ENCODE measurements at regions not wholly inside any gene's neighbourhood (a gene's known extent, or its start where the extent isn't known, plus 50 kb on each side); places are given as distances from the start of the nearest gene placed in this dataset.

GRCh38 chr7:136245327-136246004 lies 268.3 kb upstream of the MTPN start:
- DNase-seq (no peak), ATAC-seq (no peak)
- Histone ChIP-seq H3K36me3 (no peaks in the 10 kb centered on the region), H3K9me3 (no peaks in the 10 kb centered on the region), H3K27me3 (no peaks in the 10 kb centered on the region), H3K4me3 (no peak overlapping the region), H3K4me1 (no peaks in the 10 kb centered on the region), H3K27ac (no peak overlapping the region)
- TF ChIP-seq CTCF (IDR thresholded peaks at IDR 0.05) = no peak
- 75 to 78% methylated on average over 3 of the region's 3 CpGs for WGBS, 2 donors
- intact Hi-C loops (cut with DNase I) = no loop called here

GRCh38 chr7:136234040-136234439 lies 256.9 kb upstream of the MTPN start:
- TF ChIP-seq CTCF (IDR thresholded peaks at IDR 0.05) = no peak
- Histone ChIP-seq H3K27me3 (no peaks in the 10 kb centered on the region), H3K27ac (no peak overlapping the region), H3K4me3 (no peak overlapping the region), H3K36me3 (no peaks in the 10 kb centered on the region), H3K4me1 (no peaks in the 10 kb centered on the region), H3K9me3 (peaks cover 0 to 26% (median 2%) of the 10 kb centered on the region in 11 donors)
- DNase-seq (no peak), ATAC-seq (no peak)
- intact Hi-C loops (cut with DNase I) = no loop called here

- DNase-seq (no peak), ATAC-seq (no peak)
- Histone ChIP-seq H3K4me1 (no peaks in the 10 kb centered on the region), H3K36me3 (no peaks in the 10 kb centered on the region), H3K4me3 (no peak overlapping the region), H3K27ac (no peak overlapping the region), H3K9me3 (peaks cover 0 to 28% (median 2%) of the 10 kb centered on the region in 11 donors), H3K27me3 (no peaks in the 10 kb centered on the region)
- intact Hi-C loops (cut with DNase I) = no loop called here
- WGBS, 2 donors = 62 to 77% methylated on average over 1 of the region's 1 CpG
- no peak for TF ChIP-seq CTCF (IDR thresholded peaks at IDR 0.05)
Measured at GRCh38 chr7:136230210-136230609, 253.1 kb upstream of the MTPN start.

- no peak for TF ChIP-seq CTCF (IDR thresholded peaks at IDR 0.05)
- H3K9me3 ChIP-seq = peaks cover 0 to 28% (median 2%) of the 10 kb centered on the region in 11 donors
- H3K27me3 ChIP-seq = no peaks in the 10 kb centered on the region
- ATAC-seq = no peak
- no peak overlapping the region for H3K4me3 ChIP-seq
- WGBS, 2 donors = 94 to 98% methylated on average over 1 of the region's 1 CpG
- H3K36me3 ChIP-seq = no peaks in the 10 kb centered on the region
- no peaks in the 10 kb centered on the region for H3K4me1 ChIP-seq
- no peak for DNase-seq
- intact Hi-C loops (cut with DNase I) = no loop called here
- no peak overlapping the region for H3K27ac ChIP-seq
Measured at GRCh38 chr7:136229790-136230189, 252.6 kb upstream of the MTPN start.
